Transverse colon (tissue), 4 donors: ENCODE measurements at regions not wholly inside any gene's neighbourhood (a gene's known extent, or its start where the extent isn't known, plus 50 kb on each side); places are given as distances from the start of the nearest gene placed in this dataset.

ENCODE experiments used
- CTCF ChIP-seq, 5 experiments: fragments of 200-600 bp in 3 of 5; fragments of 450-650 bp in 2 of 5; sonication (generic) in 3 of 5; IDR thresholded peaks; 1 replicate in 2 of 5; 2 replicates in 3 of 5; pipeline ENCODE4 v1.5.1; 2016 to 2017; ENCODE audit warnings: antibody characterized with exemption in 5 of 5, inconsistent platforms in 3 of 5, mild to moderate bottlenecking in 2 of 5, moderate library complexity in 1 of 5
- POLR2A ChIP-seq: fragments of 450-650 bp; IDR thresholded peaks from one replicate; pipeline ENCODE4 v1.6.1; 2016; ENCODE audit warnings: antibody characterized with exemption, mild to moderate bottlenecking, moderate library complexity
- POLR2AphosphoS5 ChIP-seq, 3 donors: sonication (generic); formaldehyde crosslinking; IDR thresholded peaks; one replicate each; pipeline ENCODE4 v1.6.1; 2016; ENCODE audit warnings: antibody characterized with exemption in 3 of 3

- no peak for TF ChIP-seq CTCF (IDR thresholded peaks at IDR 0.05)
- TF ChIP-seq POLR2AphosphoS5 (IDR thresholded peaks at IDR 0.05) = no peak
- no peak for TF ChIP-seq POLR2A
Measured at GRCh38 chr20:39155971-39156370, 193.8 kb downstream of the DHX35 start.
